ENCODE measurements at regions not wholly inside any gene's neighbourhood (a gene's known extent, or its start where the extent isn't known, plus 50 kb on each side); places are given as distances from the start of the nearest gene placed in this dataset.

DNA sequence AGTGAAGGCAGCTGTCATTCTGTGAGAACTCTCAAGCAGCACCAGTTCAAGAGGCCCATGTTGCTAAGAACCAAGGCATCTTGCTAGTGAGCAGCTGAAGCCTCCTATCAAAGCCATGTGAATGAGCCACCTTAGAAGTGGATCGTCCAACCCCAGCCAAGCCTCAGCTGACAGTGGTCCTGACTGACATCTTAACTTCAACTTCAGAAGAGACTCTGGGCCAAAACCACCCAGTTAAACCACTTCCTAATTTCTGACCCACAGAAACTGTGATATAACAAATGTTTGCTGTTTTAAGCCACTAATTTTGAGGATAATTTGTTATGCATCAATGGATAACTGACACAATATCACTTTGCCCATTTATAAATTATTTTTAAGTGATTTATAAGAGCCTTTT is 256.0 kb downstream of the RPAP3 start:
- TF ChIP-seq, protein P1, sequence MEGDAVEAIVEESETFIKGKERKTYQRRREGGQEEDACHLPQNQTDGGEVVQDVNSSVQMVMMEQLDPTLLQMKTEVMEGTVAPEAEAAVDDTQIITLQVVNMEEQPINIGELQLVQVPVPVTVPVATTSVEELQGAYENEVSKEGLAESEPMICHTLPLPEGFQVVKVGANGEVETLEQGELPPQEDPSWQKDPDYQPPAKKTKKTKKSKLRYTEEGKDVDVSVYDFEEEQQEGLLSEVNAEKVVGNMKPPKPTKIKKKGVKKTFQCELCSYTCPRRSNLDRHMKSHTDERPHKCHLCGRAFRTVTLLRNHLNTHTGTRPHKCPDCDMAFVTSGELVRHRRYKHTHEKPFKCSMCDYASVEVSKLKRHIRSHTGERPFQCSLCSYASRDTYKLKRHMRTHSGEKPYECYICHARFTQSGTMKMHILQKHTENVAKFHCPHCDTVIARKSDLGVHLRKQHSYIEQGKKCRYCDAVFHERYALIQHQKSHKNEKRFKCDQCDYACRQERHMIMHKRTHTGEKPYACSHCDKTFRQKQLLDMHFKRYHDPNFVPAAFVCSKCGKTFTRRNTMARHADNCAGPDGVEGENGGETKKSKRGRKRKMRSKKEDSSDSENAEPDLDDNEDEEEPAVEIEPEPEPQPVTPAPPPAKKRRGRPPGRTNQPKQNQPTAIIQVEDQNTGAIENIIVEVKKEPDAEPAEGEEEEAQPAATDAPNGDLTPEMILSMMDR (conservative IDR thresholded peaks at IDR 0.05; ENCODE audit: low read depth, low read length) = no peak
- TF ChIP-seq EZH2 (IDR thresholded peaks at IDR 0.05; ENCODE audit: borderline replicate concordance, low read depth, low read length, poor library complexity, severe bottlenecking) = no peak
